ENCODE measurements at regions not wholly inside any gene's neighbourhood (a gene's known extent, or its start where the extent isn't known, plus 50 kb on each side); places are given as distances from the start of the nearest gene placed in this dataset.
A peak's percentile ranks its signal among the peaks of the same experiment; 100 is the strongest.

DNA sequence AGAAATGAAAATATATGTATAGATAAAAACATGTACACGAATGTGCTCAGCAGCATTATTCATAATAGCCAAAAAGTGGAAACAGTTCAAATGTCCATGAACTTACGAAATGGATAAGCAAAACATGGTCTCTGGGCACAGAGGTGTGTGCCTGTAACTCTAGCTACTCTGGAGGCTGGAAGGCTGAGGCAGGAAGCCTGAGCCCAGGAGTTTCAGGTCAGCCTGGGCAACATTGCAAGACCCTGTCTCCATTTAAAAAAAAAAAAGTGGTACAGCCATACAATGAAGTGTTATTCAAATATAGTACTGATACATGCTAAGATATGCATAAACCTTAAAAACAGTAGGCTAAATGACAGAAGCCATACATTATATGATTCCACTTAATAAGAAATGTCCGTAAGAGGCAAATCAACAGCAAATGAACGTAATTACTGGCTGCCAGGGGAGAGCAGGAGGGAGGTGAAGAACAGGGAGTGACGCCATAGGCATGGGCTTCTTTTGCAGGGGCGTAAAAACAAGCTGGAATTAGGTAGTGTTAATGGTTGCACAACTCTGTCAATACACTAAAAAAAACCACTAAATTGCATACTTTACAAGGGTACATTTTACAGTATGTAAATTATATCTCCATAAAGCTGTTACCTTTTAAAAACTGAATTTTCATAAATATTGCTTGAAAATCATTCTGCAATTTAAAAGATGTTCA is 87.2 kb upstream of the PLEKHM1 start:
- H3K4me2 ChIP-seq (ENCODE audit: low read depth, low read length), result no peak overlapping the region
- BruUV-seq (replicated peaks), result no TSS peak
- DNase-seq (ENCODE audit: low spot score) (no peak), FAIRE-seq (no peak), ATAC-seq (peak; percentile 36; the same call in 1 of the 3 replicates)
- peaks cover 2 to 4% of the 10 kb centered on the region in 2 experiments; a peak in 3 of 5 replicates for H3K36me3 ChIP-seq (replicated peaks in 1 of 2; ENCODE audit: control insufficient read depth in 1 of 2, insufficient read depth in 2 of 2, low read length in 2 of 2)
- POLR2A ChIA-PET, result no interaction called here
- no peak overlapping the region for H3K9ac ChIP-seq (ENCODE audit: insufficient read depth, low read depth, low read length)
- no peak overlapping the region for H2AFZ ChIP-seq (ENCODE audit: low read length)
- CTCF ChIA-PET (ENCODE audit: low intra/inter-chr PET ratio, low total read pairs), result no interaction called here
- no peak overlapping the region for H3K4me3 ChIP-seq (replicated peaks in 1 of 3; ENCODE audit: insufficient read depth in 1 of 3, low read depth in 2 of 3, low read length in 3 of 3)
- intact Hi-C loops (cut with micrococcal nuclease; ENCODE audit: unreplicated experiment) (no loop called here), in situ Hi-C loops (cut with HindIII; ENCODE audit: extremely low pct_ligation_motif_present, low pct_unique_long_range_greater_than_20kb) (loop anchor here (25.0 kb wide), 1 partner anchor 685 kb away; no protein-coding TSS in a partner anchor)
- 95% methylated on average over 6 of the region's 6 CpGs for WGBS (ENCODE audit: low lambda C conversion rate)
- no peaks in the 10 kb centered on the region for H3K27me3 ChIP-seq (ENCODE audit: control insufficient read depth in 1 of 2, insufficient read depth in 2 of 2, low read length in 2 of 2)
- peaks cover 84% of the 10 kb centered on the region for H3K79me2 ChIP-seq (ENCODE audit: insufficient read depth, low read length)
- no peaks in the 10 kb centered on the region for H4K20me1 ChIP-seq (ENCODE audit: insufficient read depth, low read length)
- no peak overlapping the region for H3K27ac ChIP-seq (ENCODE audit: extremely low read length, insufficient read depth, low read length)
- no peaks in the 10 kb centered on the region for H3K9me3 ChIP-seq (ENCODE audit: low read length)
- H3K4me1 ChIP-seq (ENCODE audit: insufficient read depth, low read length), result peaks cover 45% of the 10 kb centered on the region
- TF ChIP-seq ZNF121 (CRISPR knock-in tag; IDR thresholded peaks at IDR 0.05) (peak; percentile 92), CEBPB (IDR thresholded peaks at IDR 0.05; ENCODE audit: borderline replicate concordance, low read depth, low read length) (peak; percentile 60; the same call in 1 of the 2 replicates), ZNF34 (CRISPR knock-in tag; IDR thresholded peaks at IDR 0.05; ENCODE audit: borderline replicate concordance) (no peak), ZNF589 (CRISPR knock-in tag; conservative IDR thresholded peaks at IDR 0.05) (no peak), ZBTB8A (CRISPR knock-in tag; IDR thresholded peaks at IDR 0.05; ENCODE audit: borderline replicate concordance, low read depth) (no peak), MATR3 (CRISPR knock-in tag; IDR thresholded peaks at IDR 0.05) (no peak), CEBPG (CRISPR knock-in tag; IDR thresholded peaks at IDR 0.05) (0 out of 2 replicates have a peak, but pooled peaks have one; percentile 6)
- TF ChIP-seq, protein P1, sequence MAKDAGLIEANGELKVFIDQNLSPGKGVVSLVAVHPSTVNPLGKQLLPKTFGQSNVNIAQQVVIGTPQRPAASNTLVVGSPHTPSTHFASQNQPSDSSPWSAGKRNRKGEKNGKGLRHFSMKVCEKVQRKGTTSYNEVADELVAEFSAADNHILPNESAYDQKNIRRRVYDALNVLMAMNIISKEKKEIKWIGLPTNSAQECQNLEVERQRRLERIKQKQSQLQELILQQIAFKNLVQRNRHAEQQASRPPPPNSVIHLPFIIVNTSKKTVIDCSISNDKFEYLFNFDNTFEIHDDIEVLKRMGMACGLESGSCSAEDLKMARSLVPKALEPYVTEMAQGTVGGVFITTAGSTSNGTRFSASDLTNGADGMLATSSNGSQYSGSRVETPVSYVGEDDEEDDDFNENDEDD (CRISPR knock-in tag; IDR thresholded peaks at IDR 0.05; ENCODE audit: borderline replicate concordance), result no peak
- TF ChIP-seq, protein P2, sequence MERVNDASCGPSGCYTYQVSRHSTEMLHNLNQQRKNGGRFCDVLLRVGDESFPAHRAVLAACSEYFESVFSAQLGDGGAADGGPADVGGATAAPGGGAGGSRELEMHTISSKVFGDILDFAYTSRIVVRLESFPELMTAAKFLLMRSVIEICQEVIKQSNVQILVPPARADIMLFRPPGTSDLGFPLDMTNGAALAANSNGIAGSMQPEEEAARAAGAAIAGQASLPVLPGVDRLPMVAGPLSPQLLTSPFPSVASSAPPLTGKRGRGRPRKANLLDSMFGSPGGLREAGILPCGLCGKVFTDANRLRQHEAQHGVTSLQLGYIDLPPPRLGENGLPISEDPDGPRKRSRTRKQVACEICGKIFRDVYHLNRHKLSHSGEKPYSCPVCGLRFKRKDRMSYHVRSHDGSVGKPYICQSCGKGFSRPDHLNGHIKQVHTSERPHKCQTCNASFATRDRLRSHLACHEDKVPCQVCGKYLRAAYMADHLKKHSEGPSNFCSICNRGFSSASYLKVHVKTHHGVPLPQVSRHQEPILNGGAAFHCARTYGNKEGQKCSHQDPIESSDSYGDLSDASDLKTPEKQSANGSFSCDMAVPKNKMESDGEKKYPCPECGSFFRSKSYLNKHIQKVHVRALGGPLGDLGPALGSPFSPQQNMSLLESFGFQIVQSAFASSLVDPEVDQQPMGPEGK (CRISPR knock-in tag; IDR thresholded peaks at IDR 0.05), result no peak
